ENCODE measurements at regions not wholly inside any gene's neighbourhood (a gene's known extent, or its start where the extent isn't known, plus 50 kb on each side); places are given as distances from the start of the nearest gene placed in this dataset.

GRCh38 chr11:95545116-95545875, 244.3 kb downstream of the FAM76B start:
- no peak for DNase-seq

DNA sequence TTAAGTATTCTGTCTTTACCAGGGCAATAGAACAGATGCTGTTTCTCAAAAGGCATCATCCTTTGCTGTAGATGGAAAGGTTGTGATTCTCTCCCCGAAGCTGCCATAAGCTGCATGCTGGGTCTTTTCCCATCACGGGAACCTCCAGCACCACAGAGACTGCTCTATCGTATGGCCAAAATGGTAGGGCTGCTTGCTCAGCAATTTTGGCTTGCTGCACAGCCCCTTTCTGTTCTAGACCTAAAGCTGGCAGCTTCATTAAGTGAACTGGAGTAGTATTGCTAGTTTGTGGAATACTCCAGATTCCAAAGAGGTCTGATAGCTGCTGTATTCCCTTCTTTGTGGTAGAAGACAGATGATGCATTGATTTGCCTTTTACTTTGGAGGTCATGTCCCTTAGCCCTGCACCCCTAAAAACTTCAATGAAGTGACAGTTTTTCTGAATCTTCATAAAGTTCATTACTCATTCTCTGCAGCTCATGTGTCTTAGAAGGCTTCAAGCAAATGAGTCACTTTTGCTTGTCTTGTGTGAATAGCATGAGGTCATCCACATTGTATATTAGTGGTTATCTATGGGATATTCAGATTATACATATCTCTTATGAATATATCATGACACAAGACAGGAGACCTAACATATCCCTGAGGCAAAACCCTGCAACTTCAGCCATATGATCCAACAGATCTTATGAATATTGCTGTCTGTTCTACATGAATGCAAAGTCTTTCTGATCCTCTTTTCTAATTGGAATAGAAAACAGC, 245.3 kb downstream of the FAM76B start:
- peak; percentile 44 to 78 (median 58) for DNase-seq

DNA sequence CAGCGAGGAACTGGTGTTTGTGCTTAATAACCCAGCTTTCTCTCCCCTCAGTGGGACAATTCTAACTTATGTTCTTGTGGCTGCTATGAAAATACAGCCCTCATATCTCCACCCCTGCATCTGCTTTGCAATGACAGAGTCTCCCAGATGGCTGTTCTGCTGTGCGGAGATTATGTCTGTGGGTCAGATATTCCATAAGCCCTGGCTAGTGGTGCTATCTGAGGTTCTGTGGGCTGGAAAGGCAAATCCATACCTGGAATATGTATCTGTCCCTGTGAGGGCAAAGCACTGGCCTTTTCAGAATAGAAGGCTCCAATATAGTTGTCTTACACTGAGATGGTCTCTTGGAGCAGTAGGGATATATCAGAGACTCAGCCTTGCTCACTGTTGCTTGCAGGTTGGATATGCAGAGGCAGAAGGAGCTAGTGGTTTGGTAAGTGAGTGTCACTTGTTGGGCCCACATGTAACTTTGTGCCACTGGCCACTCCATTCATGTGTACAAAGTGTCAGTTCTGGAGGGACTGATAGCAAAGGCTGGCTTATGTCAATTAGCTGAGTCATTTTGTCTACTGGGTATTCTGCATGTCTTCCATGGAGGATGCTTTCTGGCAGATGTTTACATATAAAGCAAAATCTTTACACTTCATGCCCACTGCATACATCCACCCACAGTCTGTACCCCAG, 246.6 kb downstream of the FAM76B start:
- no peak for DNase-seq

GRCh38 chr11:95541715-95542114, 247.9 kb downstream of the FAM76B start:
- no peak for DNase-seq

GRCh38 chr11:95536047-95536690, 253.4 kb downstream of the FAM76B start:
- DNase-seq: no peak

DNA sequence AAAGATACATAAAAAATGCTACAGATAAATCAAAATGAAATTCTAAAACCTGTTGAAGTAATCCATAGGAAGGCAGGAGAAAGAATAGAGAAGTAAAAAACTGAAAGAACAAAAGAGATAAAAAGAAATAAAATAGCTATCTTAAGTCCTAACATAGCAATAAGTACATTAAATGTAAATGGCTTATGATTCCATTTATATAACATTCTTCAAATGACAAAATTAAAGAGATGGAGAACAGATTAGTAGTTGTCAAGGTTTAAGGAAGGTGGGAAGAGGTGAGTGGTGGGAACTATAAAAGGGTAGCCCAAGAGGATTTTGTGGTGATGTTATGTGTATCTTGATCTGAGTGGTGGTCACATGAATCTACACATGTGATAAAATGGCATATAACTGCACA, 254.8 kb downstream of the FAM76B start:
- no peak for DNase-seq

- DNase-seq: peak in 1 of 3 donors; percentile 30
Measured at GRCh38 chr11:95534226-95534625, 255.4 kb downstream of the FAM76B start.

DNA sequence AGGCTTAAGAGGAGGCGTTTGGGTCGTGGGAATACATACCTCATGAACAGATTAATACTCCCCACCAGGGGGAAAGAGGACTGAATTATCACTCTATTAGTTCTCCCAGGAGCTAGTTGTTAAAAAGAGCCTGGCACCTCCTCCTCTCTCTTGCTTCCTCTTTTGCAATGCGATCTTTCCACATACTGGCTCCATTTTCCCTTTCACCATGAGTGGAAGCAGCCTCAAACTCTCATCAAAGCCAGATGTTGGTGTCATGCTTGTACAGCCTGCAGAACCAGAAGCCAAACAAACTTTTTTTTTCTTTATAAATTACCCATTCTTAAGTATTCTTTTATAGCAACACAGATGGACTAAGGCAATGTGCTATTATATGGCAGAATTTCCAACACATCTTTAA, 258.5 kb downstream of the FAM76B start:
- DNase-seq: peak; percentile 38 to 51 (median 43)

DNA sequence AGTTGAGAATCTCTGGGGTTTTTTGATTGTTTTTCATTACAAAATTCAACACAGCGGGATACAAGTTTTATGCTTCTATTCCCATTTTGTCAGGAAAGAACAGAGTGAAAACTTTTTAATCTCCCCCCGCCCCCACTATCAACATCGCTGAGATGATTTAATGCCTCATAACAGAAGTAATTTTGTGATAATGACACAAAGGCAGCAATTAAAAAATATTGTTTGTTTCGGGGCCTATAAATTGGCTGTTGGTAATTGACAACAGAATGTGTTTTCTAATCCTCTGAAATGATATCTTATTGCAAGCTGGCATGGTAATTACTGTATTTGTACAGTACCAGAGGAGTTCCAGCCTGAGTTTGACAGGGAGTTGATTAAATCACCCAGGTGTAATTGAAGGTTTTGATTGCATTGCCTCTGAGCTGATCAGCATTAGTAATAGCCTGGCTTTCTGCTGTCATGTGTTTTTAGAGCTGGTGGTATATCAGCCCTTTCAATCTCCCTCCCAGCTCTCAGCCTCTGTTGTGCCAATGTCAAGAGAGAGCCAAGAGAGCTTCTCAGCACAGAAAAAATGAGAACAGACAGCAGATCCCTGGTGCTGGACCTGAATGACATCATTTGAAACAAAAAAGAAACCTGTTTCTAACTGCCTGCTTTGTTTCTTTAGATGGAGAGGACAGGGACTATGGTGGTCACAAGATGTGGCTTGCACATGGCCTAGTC, 265.1 kb downstream of the FAM76B start:
- DNase-seq: no peak

DNA sequence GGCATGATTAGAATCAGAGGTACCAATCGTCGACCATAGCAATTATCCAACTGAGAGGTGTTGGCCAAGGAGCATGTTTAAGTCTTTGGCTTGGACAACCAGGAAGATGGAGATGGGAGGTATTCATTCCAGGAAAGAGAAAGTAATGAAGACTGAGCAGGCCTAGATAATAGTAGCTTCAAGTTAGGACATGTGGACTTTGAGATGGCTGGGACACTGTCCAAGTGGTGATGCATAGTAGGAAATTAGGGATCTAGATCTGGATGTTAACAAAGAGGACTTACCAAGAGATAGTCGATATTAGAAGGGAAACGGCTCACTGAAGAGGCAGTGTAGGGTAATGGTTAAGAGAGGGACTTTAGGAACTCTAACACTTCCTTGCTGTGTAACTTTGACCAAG, 266.7 kb downstream of the FAM76B start:
- no peak for DNase-seq

DNA sequence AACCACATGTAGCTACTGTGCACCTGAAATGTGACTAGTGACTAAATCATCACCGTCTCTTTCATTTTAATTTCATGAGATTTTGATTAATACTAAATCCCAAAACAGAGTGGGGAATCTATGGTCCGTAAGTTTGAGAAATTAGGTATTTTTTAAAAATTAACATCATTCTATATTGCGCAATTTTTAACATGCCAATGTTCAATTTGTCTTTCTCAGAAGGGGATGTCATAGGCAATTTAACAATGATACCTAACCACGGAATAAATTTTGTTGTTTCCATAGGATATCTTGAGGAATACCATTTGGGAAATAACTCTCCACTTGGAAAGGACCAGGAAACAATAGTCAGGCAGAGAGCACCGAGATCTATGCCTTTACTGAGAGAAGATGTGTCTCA, 267.7 kb downstream of the FAM76B start:
- no peak for DNase-seq

- no peak for DNase-seq
Measured at GRCh38 chr11:95521133-95521542, 268.4 kb downstream of the FAM76B start.

GRCh38 chr11:95520369-95521132, 269.0 kb downstream of the FAM76B start:
- DNase-seq: peak in 2 of 3 donors; percentile 30 to 50

DNA sequence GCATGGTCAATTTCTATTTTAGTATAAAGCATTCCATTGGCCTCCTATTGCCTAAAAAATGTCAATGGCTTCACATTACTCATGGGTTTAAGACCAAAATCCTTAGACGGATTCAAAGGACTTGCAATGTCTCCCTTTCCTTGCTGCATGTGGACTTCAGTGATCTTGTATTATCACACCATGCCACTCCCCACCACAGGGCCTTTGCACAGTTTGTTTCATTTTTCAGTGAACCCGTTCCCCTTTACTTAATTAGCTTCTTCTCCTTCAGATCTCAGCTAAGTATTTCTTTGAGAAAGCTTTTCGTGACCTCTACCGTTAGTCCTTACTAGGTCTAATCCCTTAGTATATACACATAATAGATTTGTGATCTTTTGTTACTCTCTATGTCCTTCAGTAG, 269.7 kb downstream of the FAM76B start:
- DNase-seq: no peak

- DNase-seq: peak; percentile 24 to 35 (median 27)
Measured at GRCh38 chr11:95517453-95517852, 272.1 kb downstream of the FAM76B start.

DNA sequence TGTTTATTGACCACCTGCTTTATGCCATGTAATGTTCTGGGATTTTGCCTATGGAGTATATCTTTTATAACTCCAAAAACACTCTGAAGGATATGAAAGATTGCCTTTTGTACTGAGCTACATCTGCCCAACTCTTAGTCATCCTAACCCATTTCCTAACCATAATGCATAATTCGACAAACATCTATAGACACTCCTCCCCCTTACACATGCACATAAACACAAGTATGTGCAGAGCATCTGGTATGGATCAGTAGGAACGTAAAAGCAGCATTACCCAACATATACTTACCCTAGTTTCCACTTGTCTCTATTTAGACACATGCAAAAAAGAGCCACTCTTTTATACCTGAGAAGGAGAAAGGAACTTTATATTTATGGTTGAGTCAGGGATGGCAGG, 272.8 kb downstream of the FAM76B start:
- no peak for DNase-seq

DNA sequence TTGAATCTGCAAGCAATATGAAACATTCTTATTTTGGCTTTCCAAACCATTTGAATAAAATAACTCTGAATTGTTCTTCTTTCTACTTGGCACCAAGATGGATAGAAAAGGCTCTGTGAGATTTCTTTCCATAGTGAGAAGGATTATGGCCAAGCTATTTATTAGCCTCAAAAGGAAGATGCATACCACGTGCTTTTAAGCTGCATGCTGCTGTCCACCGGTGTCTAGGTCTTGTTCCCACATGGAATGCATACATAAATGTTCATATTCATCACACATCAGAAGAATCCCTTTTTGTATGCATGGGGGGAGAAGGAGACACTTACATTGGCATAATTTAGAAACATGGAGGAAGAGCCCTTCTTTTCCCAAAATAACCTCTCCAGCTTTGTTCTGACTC, 273.4 kb downstream of the FAM76B start:
- DNase-seq: no peak

DNA sequence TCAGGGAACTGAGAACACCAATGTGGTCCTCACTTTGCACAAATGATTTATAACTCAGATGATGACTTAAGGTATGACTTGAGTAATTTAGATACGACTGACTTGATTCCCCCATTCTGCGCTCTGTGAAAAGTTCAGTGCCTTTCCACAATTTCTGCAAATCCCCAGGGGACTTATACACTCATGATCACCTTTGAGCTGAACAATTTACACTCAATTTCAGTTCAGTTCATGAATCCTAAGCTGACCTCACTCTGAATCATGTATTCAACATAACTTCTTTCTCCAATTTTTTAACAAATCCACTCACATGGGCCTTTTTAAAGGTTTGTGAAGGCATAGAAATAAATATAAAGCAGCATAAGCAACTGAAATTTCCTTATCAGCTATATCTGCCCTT, 274.2 kb downstream of the FAM76B start:
- no peak for DNase-seq

GRCh38 chr11:95514416-95515110, 275.0 kb downstream of the FAM76B start:
- DNase-seq: no peak

DNA sequence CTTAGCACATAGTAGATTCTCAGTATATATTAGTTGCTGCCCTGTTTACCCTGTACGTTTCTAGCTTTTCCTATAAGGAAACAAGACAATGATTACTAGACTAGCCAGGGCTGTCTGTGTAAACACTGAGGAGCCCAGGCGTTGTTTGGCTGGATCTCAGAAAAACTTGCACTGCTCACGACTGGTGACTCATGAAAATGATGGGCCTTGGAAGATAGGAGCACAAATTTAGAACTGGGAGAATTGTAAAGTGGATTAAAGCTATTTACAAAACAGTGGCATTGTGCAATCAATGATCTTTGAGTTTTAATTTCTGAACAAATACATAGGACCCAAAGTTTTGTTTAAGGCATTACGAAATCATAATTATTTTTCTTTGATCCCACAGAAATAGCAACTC, 276.9 kb downstream of the FAM76B start:
- no peak for DNase-seq

- no peak for DNase-seq
Measured at GRCh38 chr11:95512177-95512576, 277.4 kb downstream of the FAM76B start.
